LNCaP clone FGC (cell line): ENCODE measurements at regions not wholly inside any gene's neighbourhood (a gene's known extent, or its start where the extent isn't known, plus 50 kb on each side); places are given as distances from the start of the nearest gene placed in this dataset.

Experiments used
- DNase-seq: peaks from one replicate; pipeline ENCODE4 v3.0.0-alpha.2; 2011; ENCODE audit warnings: low read depth
- H3K4me3 ChIP-seq: 2 replicates; pipeline ENCODE4 v1.5.1; 2011; ENCODE audit warnings: mild to moderate bottlenecking, low read depth, low read length, control low read depth
- TF ChIP-seq, protein P1 (sequence below): IDR thresholded peaks from 2 replicates; pipeline ENCODE4 v1.5.1; 2012; ENCODE audit warnings: mild to moderate bottlenecking; ENCODE audit not compliant: control insufficient read depth, insufficient read depth; ENCODE audit errors: extremely low read depth

DNA sequence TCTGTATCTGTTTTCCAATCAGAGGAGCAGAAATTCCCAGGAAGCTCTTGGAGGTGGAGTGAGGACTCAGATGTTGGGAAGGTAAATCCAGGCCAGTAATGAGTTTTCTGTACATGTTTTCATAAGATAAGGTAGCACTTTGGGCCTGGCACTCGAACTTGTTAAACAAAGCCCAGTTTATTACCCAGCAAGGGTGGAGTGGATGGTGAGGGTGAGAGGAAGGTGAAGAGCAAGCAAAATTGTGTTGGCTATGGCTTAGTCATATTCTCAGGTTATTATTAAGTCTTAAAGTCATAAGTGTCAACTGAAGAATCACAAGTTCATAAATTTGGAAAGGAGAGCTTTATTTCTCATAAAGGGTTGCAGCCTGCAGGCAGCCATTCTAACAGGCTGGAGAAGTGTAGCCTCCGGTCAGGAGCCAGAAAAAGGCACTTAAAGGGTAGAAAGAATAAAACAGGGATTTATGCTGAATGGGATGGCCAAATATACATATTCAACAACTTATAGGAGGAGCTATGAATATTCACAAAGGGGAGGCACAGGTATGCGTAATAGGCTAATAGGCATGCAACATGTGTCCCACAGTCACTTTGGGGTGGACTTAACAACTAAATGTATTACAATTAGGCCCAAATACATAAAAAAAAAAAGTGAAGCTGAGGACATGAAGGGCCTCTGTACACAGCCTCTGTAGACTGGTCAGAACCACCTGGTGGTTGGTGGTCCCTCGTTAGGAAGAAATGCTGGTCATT is 523.9 kb downstream of the LMO4 start:
- no peak for DNase-seq
- TF ChIP-seq, protein P1, sequence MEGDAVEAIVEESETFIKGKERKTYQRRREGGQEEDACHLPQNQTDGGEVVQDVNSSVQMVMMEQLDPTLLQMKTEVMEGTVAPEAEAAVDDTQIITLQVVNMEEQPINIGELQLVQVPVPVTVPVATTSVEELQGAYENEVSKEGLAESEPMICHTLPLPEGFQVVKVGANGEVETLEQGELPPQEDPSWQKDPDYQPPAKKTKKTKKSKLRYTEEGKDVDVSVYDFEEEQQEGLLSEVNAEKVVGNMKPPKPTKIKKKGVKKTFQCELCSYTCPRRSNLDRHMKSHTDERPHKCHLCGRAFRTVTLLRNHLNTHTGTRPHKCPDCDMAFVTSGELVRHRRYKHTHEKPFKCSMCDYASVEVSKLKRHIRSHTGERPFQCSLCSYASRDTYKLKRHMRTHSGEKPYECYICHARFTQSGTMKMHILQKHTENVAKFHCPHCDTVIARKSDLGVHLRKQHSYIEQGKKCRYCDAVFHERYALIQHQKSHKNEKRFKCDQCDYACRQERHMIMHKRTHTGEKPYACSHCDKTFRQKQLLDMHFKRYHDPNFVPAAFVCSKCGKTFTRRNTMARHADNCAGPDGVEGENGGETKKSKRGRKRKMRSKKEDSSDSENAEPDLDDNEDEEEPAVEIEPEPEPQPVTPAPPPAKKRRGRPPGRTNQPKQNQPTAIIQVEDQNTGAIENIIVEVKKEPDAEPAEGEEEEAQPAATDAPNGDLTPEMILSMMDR, result no peak
- no peak overlapping the region for H3K4me3 ChIP-seq

DNA sequence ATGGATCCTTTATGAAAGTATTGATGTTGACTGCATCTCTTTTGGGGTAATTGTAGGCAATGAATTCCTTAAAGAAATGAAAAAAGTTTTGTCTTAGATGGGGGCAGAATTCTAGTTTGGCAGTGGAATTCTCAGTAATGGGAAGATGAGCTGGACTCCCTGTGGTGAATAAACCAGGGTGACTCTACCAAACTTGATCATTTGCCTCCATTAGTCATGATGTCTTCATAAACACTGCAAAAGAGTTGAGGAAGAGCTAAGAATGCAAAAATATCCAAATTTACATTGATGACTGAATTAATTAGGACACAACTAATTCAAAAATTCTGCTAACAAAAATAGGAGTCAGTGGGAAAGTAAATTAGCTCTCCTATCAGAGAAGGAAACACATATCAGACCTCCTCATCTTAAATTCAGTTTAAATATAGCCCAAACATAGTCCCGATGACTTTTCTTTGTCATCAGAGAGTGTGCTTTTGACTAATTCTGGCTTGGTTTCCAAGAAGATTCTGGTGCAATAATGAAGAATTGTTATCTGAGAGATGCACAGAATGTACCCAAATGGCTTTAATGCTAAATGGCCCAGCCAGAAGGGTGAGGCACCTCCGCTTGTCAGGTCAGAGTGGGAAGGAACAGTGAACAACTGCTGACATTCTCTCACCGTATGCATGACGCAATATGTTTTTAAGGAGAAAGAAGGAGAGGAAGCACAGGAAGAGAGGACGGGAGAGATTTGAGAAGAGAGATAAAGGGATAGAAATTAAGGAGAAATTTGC is 525.1 kb downstream of the LMO4 start:
- no peak overlapping the region for H3K4me3 ChIP-seq
- DNase-seq, result no peak
- TF ChIP-seq, protein P1, result no peak

DNA sequence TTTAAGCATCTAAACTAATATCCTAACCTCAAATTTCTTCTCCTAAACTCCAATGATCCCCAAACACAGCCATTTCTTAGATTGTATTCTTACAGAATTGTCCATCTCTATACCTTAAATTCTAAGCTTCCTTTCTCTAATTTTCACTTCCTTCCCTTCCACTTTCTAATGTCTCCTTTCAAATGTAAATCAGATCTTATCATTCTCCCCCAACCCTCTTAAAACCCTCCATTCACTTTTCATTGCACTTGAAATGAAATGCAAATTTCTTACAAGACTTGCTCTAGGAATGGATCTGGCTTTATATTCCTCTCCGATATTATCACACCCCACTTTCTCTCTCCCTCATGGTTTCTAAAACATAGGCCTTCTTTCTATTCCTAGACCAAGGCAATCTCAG is 534.6 kb downstream of the LMO4 start:
- TF ChIP-seq, protein P1, result no peak
- DNase-seq, result no peak
- no peak overlapping the region for H3K4me3 ChIP-seq

DNA sequence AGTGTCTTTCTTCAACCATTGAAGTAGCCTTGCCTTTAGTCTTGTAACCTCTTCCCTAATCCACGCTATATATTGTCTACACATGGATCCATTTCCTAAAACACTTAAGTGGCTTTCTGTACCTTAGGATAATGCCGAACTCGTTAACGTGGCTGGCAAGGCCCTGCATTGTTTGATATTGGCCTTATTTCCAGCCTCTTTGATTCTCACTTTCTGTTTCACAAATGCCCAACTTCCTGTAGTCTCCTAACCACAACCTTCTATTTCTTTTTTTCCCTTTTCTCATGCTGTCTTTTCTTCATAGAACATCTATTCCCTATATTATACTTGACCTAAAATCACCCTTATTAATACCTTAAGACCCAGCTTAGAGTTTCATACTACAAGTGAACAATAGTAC is 536.0 kb downstream of the LMO4 start:
- TF ChIP-seq, protein P1, result no peak
- H3K4me3 ChIP-seq, result no peak overlapping the region
- no peak for DNase-seq

DNA sequence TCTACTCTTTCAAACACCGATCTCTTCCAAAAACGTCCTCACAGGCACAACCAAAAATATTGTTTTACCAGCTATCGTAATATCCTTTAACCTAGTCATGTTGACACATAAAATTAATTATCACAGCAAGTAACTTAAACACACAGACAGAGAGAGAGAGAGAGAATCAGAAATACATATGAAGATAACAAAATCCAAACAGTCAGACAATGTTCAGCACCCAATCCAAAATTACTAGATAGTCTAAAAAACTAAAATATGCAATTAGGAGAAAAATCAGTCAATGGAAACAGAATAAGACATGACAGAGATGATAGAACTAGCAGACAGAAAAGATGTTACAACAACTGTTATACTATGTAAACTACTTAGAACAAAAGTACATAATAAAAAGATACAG is 537.7 kb downstream of the LMO4 start:
- DNase-seq, result no peak
- H3K4me3 ChIP-seq, result no peak overlapping the region
- TF ChIP-seq, protein P1, result no peak

DNA sequence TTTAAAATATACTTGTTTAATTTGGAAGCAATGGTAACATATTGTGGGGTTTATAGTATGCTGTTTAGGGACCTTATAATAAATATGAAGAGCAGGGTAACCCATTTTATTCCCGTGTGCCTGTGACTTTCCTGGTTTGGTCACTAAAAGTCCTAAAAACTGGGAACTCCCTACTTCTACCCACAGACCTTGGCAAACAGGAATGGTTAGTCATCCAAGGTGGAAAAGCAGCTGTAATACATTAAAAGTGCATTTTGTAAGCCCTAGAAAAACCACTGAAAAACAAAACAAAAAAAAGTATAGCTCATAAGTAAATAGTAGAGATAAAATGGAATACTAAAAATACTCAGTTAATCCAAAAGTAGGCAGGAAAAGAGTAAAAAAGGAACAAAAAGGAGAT is 538.9 kb downstream of the LMO4 start:
- no peak overlapping the region for H3K4me3 ChIP-seq
- no peak for DNase-seq
- TF ChIP-seq, protein P1, result no peak

DNA sequence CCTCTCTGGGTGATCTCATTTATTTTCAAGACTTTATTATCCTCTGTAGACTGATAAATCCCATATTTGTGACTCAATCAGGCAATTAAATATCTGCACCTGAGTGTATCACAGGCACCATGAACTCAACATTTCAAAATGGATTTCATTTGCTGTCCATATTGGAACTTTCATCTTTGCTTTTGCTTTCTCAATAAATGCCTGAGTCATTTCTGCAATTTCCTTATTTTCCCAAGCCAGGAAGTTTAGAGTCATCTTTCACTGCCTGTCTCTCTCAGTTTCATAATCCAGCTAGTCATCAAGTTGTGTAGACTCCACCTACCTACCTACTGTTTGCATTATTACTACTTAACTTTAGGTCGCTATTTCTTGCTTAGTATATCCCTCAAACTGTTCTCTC is 540.9 kb downstream of the LMO4 start:
- TF ChIP-seq, protein P1, result no peak
- no peak for DNase-seq
- H3K4me3 ChIP-seq, result no peak overlapping the region
